ENCODE measurements at regions not wholly inside any gene's neighbourhood (a gene's known extent, or its start where the extent isn't known, plus 50 kb on each side); places are given as distances from the start of the nearest gene placed in this dataset.
"Not testable (repeated sequence)": the region's sequence is repeated elsewhere in the genome, so short reads cannot be mapped to it uniquely, and the experiment has no call there.

- WGBS (ENCODE audit: insufficient coverage), result 93% methylated on average over 11 of the region's 11 CpGs
- Histone ChIP-seq H3K36me3 (ENCODE audit: control insufficient read depth, insufficient read depth, low read length) (no peaks in the 10 kb centered on the region), H3K4me3 (ENCODE audit: low read length) (no peak overlapping the region), H3K27ac (ENCODE audit: low read length) (no peak overlapping the region), H3K9me3 (ENCODE audit: control insufficient read depth, insufficient read depth, low read length) (no peaks in the 10 kb centered on the region), H3K4me1 (ENCODE audit: control insufficient read depth, insufficient read depth, low read length) (no peaks in the 10 kb centered on the region), H3K27me3 (ENCODE audit: control insufficient read depth, insufficient read depth, low read length) (no peaks in the 10 kb centered on the region)
- no peak for TF ChIP-seq CTCF (IDR thresholded peaks at IDR 0.05)
- H3K27me3 Mint-ChIP-seq (ENCODE audit: low read depth in 2 of 2), result no peaks in the 10 kb centered on the region
- intact Hi-C loops (cut with micrococcal nuclease), result no loop called here
- peaks cover 7% of the 10 kb centered on the region for H3K36me3 Mint-ChIP-seq
- no peak for DNase-seq
- no peaks in the 10 kb centered on the region for H3K4me1 Mint-ChIP-seq
- no peak for ATAC-seq
- no peak overlapping the region for H3K27ac Mint-ChIP-seq
- H3K9me3 Mint-ChIP-seq, result peaks cover 3 to 7% of the 10 kb centered on the region in 2 donors
- no peak overlapping the region for H3K4me3 Mint-ChIP-seq
Measured at GRCh38 chr1:193884848-193885558, 698.6 kb upstream of the B3GALT2 start.

GRCh38 chr1:193877920-193878319 is 691.5 kb upstream of the B3GALT2 start:
- H3K4me1 ChIP-seq (ENCODE audit: control insufficient read depth, insufficient read depth, low read length); DNase-seq; H3K27ac ChIP-seq (ENCODE audit: low read length); H3K4me3 Mint-ChIP-seq; ATAC-seq; H3K36me3 Mint-ChIP-seq; H3K4me3 ChIP-seq (ENCODE audit: low read length); H3K27me3 ChIP-seq (ENCODE audit: control insufficient read depth, insufficient read depth, low read length); intact Hi-C loops (cut with micrococcal nuclease); H3K27ac Mint-ChIP-seq; H3K27me3 Mint-ChIP-seq (ENCODE audit: low read depth in 2 of 2); H3K4me1 Mint-ChIP-seq; H3K9me3 ChIP-seq (ENCODE audit: control insufficient read depth, insufficient read depth, low read length); H3K36me3 ChIP-seq (ENCODE audit: control insufficient read depth, insufficient read depth, low read length): not testable (repeated sequence)
- WGBS (ENCODE audit: insufficient coverage), result 86% methylated on average over 1 of the region's 1 CpG
- peaks cover 6 to 13% of the 10 kb centered on the region in 2 donors for H3K9me3 Mint-ChIP-seq

- Mint-ChIP-seq H3K9me3 (peaks cover 3 to 5% of the 10 kb centered on the region in 2 donors), H3K4me1 (no peaks in the 10 kb centered on the region), H3K27ac (no peak overlapping the region), H3K27me3 (ENCODE audit: low read depth in 2 of 2) (no peaks in the 10 kb centered on the region), H3K4me3 (no peak overlapping the region), H3K36me3 (no peaks in the 10 kb centered on the region)
- Histone ChIP-seq H3K9me3 (ENCODE audit: control insufficient read depth, insufficient read depth, low read length) (no peaks in the 10 kb centered on the region), H3K36me3 (ENCODE audit: control insufficient read depth, insufficient read depth, low read length) (no peaks in the 10 kb centered on the region), H3K4me1 (ENCODE audit: control insufficient read depth, insufficient read depth, low read length) (no peaks in the 10 kb centered on the region), H3K27ac (ENCODE audit: low read length) (no peak overlapping the region), H3K4me3 (ENCODE audit: low read length) (no peak overlapping the region), H3K27me3 (ENCODE audit: control insufficient read depth, insufficient read depth, low read length) (no peaks in the 10 kb centered on the region)
- intact Hi-C loops (cut with micrococcal nuclease), result no loop called here
- ATAC-seq (no peak), DNase-seq (no peak)
- 77% methylated on average over 3 of the region's 5 CpGs for WGBS (ENCODE audit: insufficient coverage)
- no peak for TF ChIP-seq CTCF (IDR thresholded peaks at IDR 0.05)
Measured at GRCh38 chr1:193868425-193868824, 682.0 kb upstream of the B3GALT2 start.

DNA sequence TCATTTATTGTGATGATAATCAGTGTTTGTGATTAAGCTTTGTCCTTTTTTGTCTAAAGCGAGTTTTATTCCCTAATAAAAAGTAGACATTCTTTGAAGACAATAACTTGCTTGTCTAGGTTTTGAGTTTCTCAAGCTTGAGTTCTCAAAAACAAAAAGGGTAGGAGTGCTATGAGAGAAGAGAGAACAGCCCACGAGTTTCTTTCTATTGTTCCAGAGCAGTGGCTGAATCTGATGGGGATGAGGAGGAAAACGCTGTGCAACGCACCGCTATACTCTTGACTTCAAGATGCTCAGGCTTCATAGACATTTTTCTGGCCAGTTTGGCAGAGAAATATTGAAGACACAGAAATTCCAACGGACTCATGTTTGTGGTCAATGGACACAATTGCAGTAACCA is 669.8 kb upstream of the B3GALT2 start:
- Histone ChIP-seq H3K27me3 (ENCODE audit: control insufficient read depth, insufficient read depth, low read length) (no peaks in the 10 kb centered on the region), H3K27ac (ENCODE audit: low read length) (no peak overlapping the region), H3K36me3 (ENCODE audit: control insufficient read depth, insufficient read depth, low read length) (no peaks in the 10 kb centered on the region), H3K9me3 (ENCODE audit: control insufficient read depth, insufficient read depth, low read length) (no peaks in the 10 kb centered on the region), H3K4me1 (ENCODE audit: control insufficient read depth, insufficient read depth, low read length) (no peaks in the 10 kb centered on the region), H3K4me3 (ENCODE audit: low read length) (no peak overlapping the region)
- H3K9me3 Mint-ChIP-seq, result peaks cover 0 to 2% of the 10 kb centered on the region in 2 donors
- no peak overlapping the region for H3K4me3 Mint-ChIP-seq
- no peak overlapping the region for H3K27ac Mint-ChIP-seq
- 79% methylated on average over 6 of the region's 6 CpGs for WGBS (ENCODE audit: insufficient coverage)
- intact Hi-C loops (cut with micrococcal nuclease), result no loop called here
- no peak for TF ChIP-seq CTCF (IDR thresholded peaks at IDR 0.05)
- H3K4me1 Mint-ChIP-seq, result no peaks in the 10 kb centered on the region
- ATAC-seq (no peak), DNase-seq (no peak)
- H3K27me3 Mint-ChIP-seq (ENCODE audit: low read depth in 2 of 2), result no peaks in the 10 kb centered on the region
- no peaks in the 10 kb centered on the region for H3K36me3 Mint-ChIP-seq

All from natural killer cell (primary cell).